ENCODE measurements at regions not wholly inside any gene's neighbourhood (a gene's known extent, or its start where the extent isn't known, plus 50 kb on each side); places are given as distances from the start of the nearest gene placed in this dataset.
"Not testable (repeated sequence)": the region's sequence is repeated elsewhere in the genome, so short reads cannot be mapped to it uniquely, and the experiment has no call there.

- DNase-seq, result no peak
Observed at GRCh38 chr3:102036472-102036871, 187.2 kb downstream of the NFKBIZ start.

DNA sequence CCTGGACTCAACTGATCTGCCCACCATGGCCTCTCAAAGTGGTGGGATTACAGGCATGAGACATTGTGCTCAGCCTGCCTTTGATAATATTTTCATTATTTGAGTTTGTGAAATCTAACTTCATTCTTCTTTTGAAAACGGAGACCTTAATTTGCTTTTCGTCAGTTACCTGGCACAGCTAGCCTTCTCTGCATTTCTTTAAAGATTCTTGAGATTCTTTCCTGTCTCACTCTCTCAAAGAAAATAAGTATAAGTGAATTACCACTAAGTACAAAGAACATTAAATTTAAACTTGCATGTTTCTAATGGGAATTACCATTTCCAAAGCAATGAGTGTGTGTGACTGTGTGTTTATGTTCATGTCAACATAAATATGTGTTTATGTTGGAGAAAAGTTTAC lies 187.9 kb downstream of the NFKBIZ start:
- DNase-seq, result no peak

GRCh38 chr3:102037791-102038190 lies 188.5 kb downstream of the NFKBIZ start:
- no peak for DNase-seq

GRCh38 chr3:102038477-102039142 lies 189.3 kb downstream of the NFKBIZ start:
- no peak for DNase-seq

GRCh38 chr3:102040144-102040543 lies 190.8 kb downstream of the NFKBIZ start:
- not testable (repeated sequence) for DNase-seq

GRCh38 chr3:102053375-102053989 lies 204.2 kb downstream of the NFKBIZ start:
- no peak for DNase-seq

DNA sequence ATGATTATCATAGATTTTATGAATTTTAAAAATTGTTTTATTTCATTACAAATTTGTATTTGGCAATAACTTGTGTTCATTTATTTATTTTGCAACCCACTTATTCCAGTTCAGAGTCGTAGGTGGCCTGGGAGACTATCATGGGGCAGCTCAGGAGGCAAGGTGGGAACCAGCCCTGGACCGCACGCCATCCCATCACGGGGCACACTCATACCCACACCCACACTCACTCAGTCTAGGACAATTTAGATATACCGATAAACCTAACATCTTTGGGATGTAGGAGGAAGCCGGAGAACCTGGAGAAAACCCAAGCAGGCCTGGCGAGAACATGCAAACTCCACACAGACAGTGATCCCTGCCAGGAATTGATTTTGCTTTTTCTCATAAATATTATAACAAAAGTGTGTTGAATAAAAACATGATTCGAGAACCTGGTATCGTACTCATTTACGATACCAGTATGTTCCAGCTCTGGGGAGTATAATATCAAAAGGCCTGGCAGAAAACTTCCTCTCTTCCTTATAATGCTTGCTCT lies 205.3 kb downstream of the NFKBIZ start:
- no peak for DNase-seq

DNA sequence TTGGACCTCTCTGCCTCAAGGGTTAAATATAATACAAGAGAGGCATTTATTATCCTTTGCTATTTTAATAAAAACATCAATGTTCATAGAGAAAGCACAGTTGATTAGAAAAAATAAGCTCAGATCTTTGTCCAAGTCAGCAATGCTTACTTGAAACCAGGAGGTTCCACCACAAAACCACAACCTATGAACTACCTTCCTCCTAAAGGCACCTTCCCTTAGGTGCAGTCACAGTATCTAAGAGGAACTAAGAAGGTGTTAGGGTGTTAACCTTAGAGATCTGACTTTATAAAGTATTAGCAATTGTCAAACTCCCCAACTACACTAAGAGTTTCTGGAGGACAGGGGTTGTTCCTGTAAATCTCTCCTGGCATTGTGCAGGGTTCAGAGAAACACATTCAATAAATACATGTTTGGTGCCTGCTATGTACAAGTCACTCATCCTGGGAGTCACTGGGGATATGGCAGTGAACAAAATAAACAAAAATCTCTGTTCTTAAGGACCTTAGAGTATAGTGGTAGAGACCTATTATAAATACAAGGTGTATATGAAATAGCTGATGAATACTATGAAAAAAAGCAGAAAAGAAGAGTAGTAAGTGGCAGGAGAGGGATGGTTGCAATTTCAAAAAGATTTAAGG lies 208.6 kb downstream of the NFKBIZ start:
- DNase-seq, result no peak

- no peak for DNase-seq
Observed at GRCh38 chr3:102059145-102059943, 210.0 kb downstream of the NFKBIZ start.

- no peak for DNase-seq
Observed at GRCh38 chr3:102060814-102061213, 211.5 kb downstream of the NFKBIZ start.

DNA sequence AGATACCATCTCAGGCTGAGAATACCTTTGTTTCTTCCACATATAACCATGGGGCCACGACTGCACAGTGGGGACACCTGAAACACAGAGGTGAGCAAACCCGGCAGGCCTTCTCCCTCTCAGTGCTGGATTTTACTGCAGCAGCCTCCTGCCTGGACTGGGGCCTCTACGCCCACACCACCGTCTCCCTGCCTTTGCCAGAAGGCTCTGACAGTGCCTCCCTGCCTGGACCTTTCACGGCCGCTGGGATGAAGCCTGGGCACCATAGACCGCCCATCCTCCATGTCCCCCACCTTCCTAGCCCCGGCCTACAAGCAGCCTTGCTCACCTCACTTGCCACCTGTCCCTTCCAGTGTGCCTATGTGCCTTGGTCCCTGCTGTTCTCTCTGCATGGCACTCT lies 214.3 kb downstream of the NFKBIZ start:
- DNase-seq, result no peak

DNA sequence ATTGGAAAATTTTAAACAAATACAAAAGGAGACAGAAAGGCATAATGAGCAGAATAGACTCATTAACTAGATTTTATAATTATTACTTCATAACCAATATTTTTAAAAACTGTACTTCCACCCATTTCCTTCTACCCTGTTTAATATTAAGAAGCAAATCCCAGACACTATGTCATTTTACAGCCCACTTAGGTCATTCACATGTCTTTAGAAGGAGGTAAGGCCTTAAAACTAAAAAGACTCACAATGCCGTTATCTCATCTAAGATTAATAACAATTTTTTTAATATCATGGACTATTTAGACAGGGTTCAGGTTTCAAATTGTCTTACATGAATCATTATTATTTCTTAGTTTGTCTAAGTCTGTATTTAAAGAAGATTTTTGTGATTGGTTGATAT lies 217.2 kb downstream of the NFKBIZ start:
- DNase-seq, result no peak

DNA sequence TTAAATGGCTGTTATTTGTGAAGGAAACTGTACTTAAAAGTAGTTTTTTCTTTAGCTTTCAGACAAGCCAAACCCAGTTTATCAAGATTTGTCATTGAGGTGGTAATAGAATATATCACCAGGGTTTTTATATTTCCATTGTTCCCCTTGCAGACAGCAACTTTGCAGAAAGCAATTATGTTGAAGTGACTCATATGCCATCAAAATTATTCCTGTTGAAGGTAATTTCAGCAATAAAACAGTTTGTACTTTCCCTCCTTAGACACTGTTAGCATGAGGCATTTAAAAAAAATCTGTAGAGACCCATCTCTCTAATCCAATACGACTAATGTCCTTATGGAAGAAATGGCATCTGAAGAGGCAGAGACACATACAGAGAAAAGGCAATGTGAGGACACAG lies 219.0 kb downstream of the NFKBIZ start:
- no peak for DNase-seq

DNA sequence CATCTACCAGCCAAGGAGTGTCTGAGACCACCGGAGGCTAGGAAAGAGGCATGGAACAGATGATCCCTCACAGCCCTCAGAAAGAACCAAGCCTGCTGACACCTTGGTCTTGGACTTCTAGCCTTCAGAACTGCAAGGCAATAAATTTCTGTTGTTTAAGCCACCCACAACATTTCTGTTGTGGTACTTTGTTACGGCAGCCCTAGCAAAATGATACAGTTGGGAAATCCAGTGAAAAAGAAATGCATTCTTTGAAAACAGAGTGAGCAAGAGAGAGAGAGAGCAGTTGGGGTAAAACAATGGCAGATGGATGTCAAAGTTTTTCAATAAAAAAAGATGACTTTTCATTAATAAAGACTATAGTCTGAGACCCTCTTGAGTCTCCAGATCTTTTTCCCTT lies 219.4 kb downstream of the NFKBIZ start:
- DNase-seq, result no peak

DNA sequence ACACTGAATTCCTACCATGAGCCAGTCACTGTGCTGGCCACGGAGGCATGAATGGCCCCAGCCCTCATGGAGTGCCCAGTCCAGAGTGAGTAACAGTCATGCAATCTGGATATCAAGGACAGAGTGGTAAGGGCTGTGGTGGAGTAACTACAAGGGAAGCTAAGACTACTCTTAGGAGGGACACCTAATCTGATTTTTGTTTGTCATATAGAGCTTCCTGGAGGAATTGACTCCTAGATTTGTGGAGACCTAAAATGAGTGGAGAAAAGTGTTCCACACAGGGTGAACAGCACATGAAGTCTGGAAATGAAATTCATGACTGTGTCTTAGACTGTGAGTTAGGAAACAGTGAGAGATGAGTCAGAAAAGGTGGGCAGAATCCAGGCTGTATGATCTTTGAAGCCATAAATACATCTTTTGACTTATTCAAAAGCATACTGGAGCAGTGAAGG lies 219.9 kb downstream of the NFKBIZ start:
- DNase-seq, result no peak

DNA sequence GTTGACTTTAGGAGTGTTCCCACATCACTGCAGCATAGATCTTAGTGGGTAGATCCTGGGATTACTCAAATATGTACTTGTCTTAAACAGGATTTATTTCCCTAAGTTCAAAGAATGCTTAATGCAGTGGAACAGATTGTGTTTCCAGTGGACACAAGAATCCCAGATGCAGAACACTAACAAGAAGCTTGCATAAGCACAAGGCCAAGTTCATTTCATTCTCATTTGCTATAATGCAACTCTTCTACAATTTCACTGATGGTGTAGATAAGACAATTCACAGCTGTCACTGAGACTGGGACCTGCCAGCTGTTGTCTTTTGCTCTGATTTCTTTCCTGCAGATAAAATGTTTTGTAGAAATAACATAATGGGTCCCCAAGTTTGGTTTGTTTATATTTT lies 225.6 kb downstream of the NFKBIZ start:
- no peak for DNase-seq

DNA sequence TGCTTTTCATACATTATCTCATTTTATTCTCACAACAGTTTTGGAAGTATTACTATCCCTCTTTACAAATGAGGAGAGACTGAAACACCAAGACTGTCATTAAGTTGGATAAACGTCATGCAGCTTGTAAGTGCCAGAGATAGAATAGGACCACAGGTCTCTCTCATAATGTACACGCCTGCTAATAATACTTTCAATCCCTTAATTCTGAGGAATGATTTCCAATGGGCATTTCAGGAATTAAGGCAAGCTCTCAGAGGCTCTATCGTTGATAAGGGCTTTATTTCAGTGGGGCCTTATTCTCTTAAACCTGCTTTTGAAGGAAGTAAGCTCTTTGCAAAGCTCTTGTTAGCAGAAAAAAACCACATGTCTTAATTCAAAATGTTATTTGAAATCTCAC lies 229.1 kb downstream of the NFKBIZ start:
- no peak for DNase-seq

DNA sequence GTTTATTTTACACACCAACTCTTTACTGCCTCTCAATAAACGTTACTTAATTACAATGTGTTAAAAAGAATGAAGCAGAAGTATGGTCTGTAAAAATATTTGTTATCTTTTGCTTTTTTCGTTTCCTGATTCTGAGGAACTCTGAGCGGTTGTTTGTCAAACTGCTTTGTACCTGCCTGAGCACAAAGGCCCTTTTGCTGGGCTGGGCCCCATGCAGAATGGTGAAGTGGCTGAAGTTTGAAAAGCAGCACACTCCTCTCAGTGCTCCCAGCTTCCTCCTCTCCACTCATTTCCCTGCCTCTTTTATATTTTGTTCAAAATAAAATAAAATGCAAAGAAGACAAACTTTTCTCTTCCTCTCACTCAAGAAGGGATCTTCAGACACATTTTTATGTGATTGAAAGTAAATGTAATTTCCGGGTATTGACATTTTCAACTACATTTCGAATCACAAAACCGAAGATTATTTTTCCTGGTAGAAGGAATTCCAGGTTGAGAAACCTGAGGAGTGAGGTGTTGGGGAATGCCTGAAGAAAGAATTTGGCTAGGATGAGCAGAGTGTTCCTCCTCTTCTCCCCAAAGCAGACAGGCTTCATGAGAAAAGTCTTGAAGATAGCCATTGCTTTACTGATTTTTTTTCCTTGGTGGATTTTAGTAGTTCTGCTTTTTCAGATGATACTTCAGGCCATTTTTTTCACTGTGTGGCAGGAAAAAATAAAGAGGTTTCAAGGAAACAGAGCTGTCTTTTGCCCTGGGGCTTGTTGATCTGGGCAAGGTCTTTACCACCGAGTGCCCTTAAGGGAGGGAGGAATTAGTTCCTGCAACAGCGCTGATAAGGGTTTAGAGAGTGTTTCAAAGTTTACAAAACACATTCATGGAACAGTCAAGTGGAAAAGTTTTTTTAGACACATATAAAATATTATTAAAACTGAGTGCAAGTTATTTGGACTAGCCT lies 229.8 kb downstream of the NFKBIZ start:
- DNase-seq, result no peak

GRCh38 chr3:102079809-102080197 lies 230.5 kb downstream of the NFKBIZ start:
- no peak for DNase-seq

- DNase-seq, result no peak
Observed at GRCh38 chr3:102081572-102082289, 232.4 kb downstream of the NFKBIZ start.
